Suprapubic skin (tissue), 4 donors: ENCODE measurements at regions not wholly inside any gene's neighbourhood (a gene's known extent, or its start where the extent isn't known, plus 50 kb on each side); places are given as distances from the start of the nearest gene placed in this dataset.

Experiments
- EP300 ChIP-seq: sonication (generic); formaldehyde crosslinking; IDR thresholded peaks from one replicate; pipeline ENCODE4 v1.6.1; 2017; ENCODE audit warnings: antibody characterized with exemption
- POLR2A ChIP-seq, 2 donors: fragments of 450-650 bp; IDR thresholded peaks; one replicate each; pipeline ENCODE4 v1.6.1; 2017; ENCODE audit warnings: antibody characterized with exemption in 2 of 2, mild to moderate bottlenecking in 2 of 2, moderate library complexity in 2 of 2
- POLR2AphosphoS5 ChIP-seq, 3 donors: sonication (generic); formaldehyde crosslinking; IDR thresholded peaks; one replicate each; pipeline ENCODE4 v1.6.1; 2017; ENCODE audit warnings: antibody characterized with exemption in 3 of 3
- TF ChIP-seq, protein P1 (sequence below), 2 donors: fragments of 200-600 bp in 1 of 2; fragments of 450-650 bp in 1 of 2; sonication (generic) in 1 of 2; IDR thresholded peaks; one replicate each; pipeline ENCODE4 v1.5.1; 2016 to 2019; ENCODE audit warnings: antibody characterized with exemption in 2 of 2, mild to moderate bottlenecking in 1 of 2, moderate library complexity in 1 of 2

DNA sequence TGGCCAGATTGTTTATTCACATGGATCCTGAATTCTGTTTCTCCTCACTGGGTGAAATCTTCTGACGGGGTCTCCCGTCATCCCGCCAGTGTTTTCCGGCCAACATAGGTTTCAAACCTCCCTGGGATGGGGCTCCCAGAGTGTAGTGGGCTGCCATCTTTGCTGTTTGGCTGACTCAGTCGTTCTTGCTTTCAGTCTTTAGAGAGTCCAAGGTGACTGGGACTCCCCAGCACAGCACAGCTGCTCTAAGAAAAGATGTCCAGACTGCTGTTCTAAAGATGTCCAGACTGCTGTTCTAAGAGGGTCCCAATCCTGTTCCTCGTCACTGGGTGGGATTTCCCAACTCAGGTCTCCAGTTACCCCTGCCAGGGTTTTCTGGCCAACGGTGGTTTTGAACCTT lies 801.9 kb upstream of the IGFBP3 start:
- TF ChIP-seq POLR2A (IDR thresholded peaks at IDR 0.05) (no peak), POLR2AphosphoS5 (IDR thresholded peaks at IDR 0.05) (no peak), EP300 (no peak)
- TF ChIP-seq, protein P1, sequence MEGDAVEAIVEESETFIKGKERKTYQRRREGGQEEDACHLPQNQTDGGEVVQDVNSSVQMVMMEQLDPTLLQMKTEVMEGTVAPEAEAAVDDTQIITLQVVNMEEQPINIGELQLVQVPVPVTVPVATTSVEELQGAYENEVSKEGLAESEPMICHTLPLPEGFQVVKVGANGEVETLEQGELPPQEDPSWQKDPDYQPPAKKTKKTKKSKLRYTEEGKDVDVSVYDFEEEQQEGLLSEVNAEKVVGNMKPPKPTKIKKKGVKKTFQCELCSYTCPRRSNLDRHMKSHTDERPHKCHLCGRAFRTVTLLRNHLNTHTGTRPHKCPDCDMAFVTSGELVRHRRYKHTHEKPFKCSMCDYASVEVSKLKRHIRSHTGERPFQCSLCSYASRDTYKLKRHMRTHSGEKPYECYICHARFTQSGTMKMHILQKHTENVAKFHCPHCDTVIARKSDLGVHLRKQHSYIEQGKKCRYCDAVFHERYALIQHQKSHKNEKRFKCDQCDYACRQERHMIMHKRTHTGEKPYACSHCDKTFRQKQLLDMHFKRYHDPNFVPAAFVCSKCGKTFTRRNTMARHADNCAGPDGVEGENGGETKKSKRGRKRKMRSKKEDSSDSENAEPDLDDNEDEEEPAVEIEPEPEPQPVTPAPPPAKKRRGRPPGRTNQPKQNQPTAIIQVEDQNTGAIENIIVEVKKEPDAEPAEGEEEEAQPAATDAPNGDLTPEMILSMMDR (IDR thresholded peaks at IDR 0.05): no peak
